A549 (cell line): ENCODE measurements at regions not wholly inside any gene's neighbourhood (a gene's known extent, or its start where the extent isn't known, plus 50 kb on each side); places are given as distances from the start of the nearest gene placed in this dataset.
"Not testable (repeated sequence)": the region's sequence is repeated elsewhere in the genome, so short reads cannot be mapped to it uniquely, and the experiment has no call there.

Source experiments
- CTCF ChIP-seq: fragments of >200 bp; sonication (Bioruptor Twin); formaldehyde crosslinking; IDR thresholded peaks from 3 replicates; pipeline ENCODE4 v1.5.1; 2016
- GATA3 ChIP-seq: IDR thresholded peaks from 2 replicates; pipeline ENCODE4 v1.6.1; 2012; ENCODE audit warnings: borderline replicate concordance
- JUN ChIP-seq, 2 experiments: fragments of >200 bp; sonication (Bioruptor Twin); formaldehyde crosslinking; IDR thresholded peaks; 2 replicates in 1 of 2; 3 replicates in 1 of 2; pipeline ENCODE4 v1.6.1; 2016 to 2017
- NR3C1 ChIP-seq: fragments of >200 bp; sonication (Bioruptor Twin); formaldehyde crosslinking; IDR thresholded peaks from 3 replicates; pipeline ENCODE4 v1.6.1; 2017
- POLR2AphosphoS2 ChIP-seq: conservative IDR thresholded peaks from 2 replicates; pipeline ENCODE4 v1.6.1; 2012; ENCODE audit warnings: low read length, improper control_type of control experiment, inconsistent platforms

- not testable (repeated sequence) for TF ChIP-seq POLR2AphosphoS2; JUN (IDR thresholded peaks at IDR 0.05); CTCF; GATA3; NR3C1
Observed at GRCh38 chr12:20009965-20010364, 358.4 kb upstream of the PDE3A start.
